WTC11 (cell line): ENCODE measurements at regions not wholly inside any gene's neighbourhood (a gene's known extent, or its start where the extent isn't known, plus 50 kb on each side); places are given as distances from the start of the nearest gene placed in this dataset.

ENCODE experiments used
- AFF4 ChIP-seq: sonication (generic); formaldehyde crosslinking; IDR thresholded peaks from 2 replicates; pipeline ENCODE4 v1.8.1; 2023; ENCODE audit warnings: mild to moderate bottlenecking, missing genetic modification reagents, borderline replicate concordance
- CREB1 ChIP-seq: sonication (generic); formaldehyde crosslinking; IDR thresholded peaks from 2 replicates; pipeline ENCODE4 v1.8.0; 2023; ENCODE audit warnings: mild to moderate bottlenecking, missing genetic modification reagents
- CTCF ChIP-seq: fragments of 200-600 bp; IDR thresholded peaks from 2 replicates; pipeline ENCODE4 v1.8.0; 2022; ENCODE audit warnings: antibody characterized with exemption
- ELF4 ChIP-seq: sonication (generic); formaldehyde crosslinking; IDR thresholded peaks from 2 replicates; pipeline ENCODE4 v1.8.1; 2022; ENCODE audit warnings: low read depth, mild to moderate bottlenecking, moderate library complexity, missing genetic modification reagents
- ESRRA ChIP-seq: sonication (generic); formaldehyde crosslinking; IDR thresholded peaks from 2 replicates; pipeline ENCODE4 v1.8.1; 2022; ENCODE audit warnings: mild to moderate bottlenecking, missing genetic modification reagents, borderline replicate concordance
- TEAD4 ChIP-seq: sonication (generic); formaldehyde crosslinking; IDR thresholded peaks from 2 replicates; pipeline ENCODE4 v1.8.0; 2022; ENCODE audit warnings: mild to moderate bottlenecking, missing genetic modification reagents
- USF2 ChIP-seq: sonication (generic); formaldehyde crosslinking; IDR thresholded peaks from 2 replicates; pipeline ENCODE4 v1.8.1; 2023; ENCODE audit warnings: mild to moderate bottlenecking, missing genetic modification reagents, moderate library complexity

GRCh38 chr14:42535397-42535796, 928.7 kb downstream of the LRFN5 start:
- TF ChIP-seq CTCF (no peak), CREB1 (CRISPR knock-in tag) (no peak), AFF4 (CRISPR knock-in tag) (no peak), TEAD4 (no peak), USF2 (no peak), ELF4 (no peak), ESRRA (CRISPR knock-in tag) (no peak)
